K562 (cell line): ENCODE measurements at regions not wholly inside any gene's neighbourhood (a gene's known extent, or its start where the extent isn't known, plus 50 kb on each side); places are given as distances from the start of the nearest gene placed in this dataset.

ENCODE experiments used
- ETS2 ChIP-seq: IDR thresholded peaks from 2 replicates; pipeline ENCODE4 v1.6.1; 2016; ENCODE audit warnings: borderline replicate concordance, missing genetic modification characterization, mild to moderate bottlenecking, moderate library complexity, missing compliant biosample characterization; ENCODE audit not compliant: poor library complexity, severe bottlenecking
- FOXK2 ChIP-seq, 2 experiments: fragments of 450-650 bp; IDR thresholded peaks in 1 of 2; conservative IDR thresholded peaks in 1 of 2; 2 replicates each; pipeline ENCODE4 v1.6.1; 2016; ENCODE audit warnings: low read depth in 2 of 2, mild to moderate bottlenecking in 1 of 2
- IRF2 ChIP-seq: sonication (generic); formaldehyde crosslinking; IDR thresholded peaks from 2 replicates; pipeline ENCODE4 v1.8.1; 2022; ENCODE audit warnings: mild to moderate bottlenecking, missing genetic modification reagents
- KLF1 ChIP-seq: fragments of 450-650 bp; IDR thresholded peaks from 2 replicates; pipeline ENCODE4 v1.6.1; 2016; ENCODE audit warnings: missing genetic modification characterization, missing compliant biosample characterization
- LARP7 ChIP-seq: fragments of 450-650 bp; IDR thresholded peaks from 2 replicates; pipeline ENCODE4 v1.6.1; 2016
- PYGO2 ChIP-seq: fragments of 450-650 bp; IDR thresholded peaks from 2 replicates; pipeline ENCODE4 v1.6.1; 2016; ENCODE audit warnings: mild to moderate bottlenecking, missing genetic modification characterization, moderate library complexity, missing compliant biosample characterization
- ZEB2 ChIP-seq: fragments of 450-650 bp; IDR thresholded peaks from 2 replicates; pipeline ENCODE4 v1.6.1; 2016
- ZNF445 ChIP-seq: fragments of 250-450 bp; sonication (Bioruptor Pico); IDR thresholded peaks from 2 replicates; pipeline ENCODE4 v1.4.0; 2020; ENCODE audit warnings: low read depth, mild to moderate bottlenecking, moderate library complexity
- ZSCAN29 ChIP-seq: fragments of 450-650 bp; IDR thresholded peaks from 2 replicates; pipeline ENCODE4 v1.6.1; 2017
- TF ChIP-seq, protein P1 (sequence below): fragments of 250-450 bp; sonication (Bioruptor Pico); IDR thresholded peaks from 2 replicates; pipeline ENCODE4 v1.8.0; 2021; ENCODE audit warnings: moderate library complexity, mild to moderate bottlenecking, inconsistent platforms
- TF ChIP-seq, protein P2 (sequence below), 2 experiments: fragments of 450-650 bp in 1 of 2; IDR thresholded peaks; 2 replicates each; pipeline ENCODE4 v1.6.1; 2011 to 2017; ENCODE audit warnings: low read depth in 2 of 2, antibody characterized with exemption in 1 of 2, borderline replicate concordance in 1 of 2, low read length in 1 of 2, mild to moderate bottlenecking in 1 of 2, mixed read lengths in 1 of 2; ENCODE audit not compliant: control insufficient read depth in 1 of 2
- TF ChIP-seq, protein P3 (sequence below), 2 experiments: fragments of 450-650 bp; formaldehyde crosslinking in 1 of 2; IDR thresholded peaks; 2 replicates each; pipeline versions ENCODE4 v1.4.0 to v1.6.1; 2014 to 2020; ENCODE audit warnings: mild to moderate bottlenecking in 2 of 2, borderline replicate concordance in 1 of 2, low read depth in 1 of 2

DNA sequence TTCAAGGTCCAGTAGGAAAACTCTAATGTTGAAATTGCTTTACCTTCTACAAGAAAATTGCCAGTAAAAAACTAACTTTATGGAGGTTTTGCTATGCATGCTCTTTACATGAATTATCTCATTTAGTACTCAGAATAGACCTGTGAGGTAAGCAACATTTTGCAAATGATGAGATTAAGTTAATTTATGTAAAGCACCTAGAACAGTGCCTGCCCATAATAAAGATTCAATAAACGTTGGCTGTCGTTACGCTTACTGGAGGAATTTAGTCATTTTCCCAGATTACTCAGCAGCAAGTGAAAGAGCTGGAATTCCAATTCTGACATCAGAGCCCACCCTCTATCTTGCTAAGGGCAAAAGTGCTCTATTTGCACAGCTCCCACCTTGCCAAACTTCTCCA lies 69.4 kb upstream of the ARID1B start (continued):
- TF ChIP-seq FOXK2 (conservative IDR thresholded peaks at IDR 0.05 in 1 of 2, IDR thresholded peaks at IDR 0.05 in 1 of 2; ENCODE audit: low read depth in 2 of 2) (no peak), KLF1 (no peak), IRF2 (CRISPR knock-in tag) (no peak), ZSCAN29 (no peak), ZEB2 (no peak), ETS2 (no peak), ZNF445 (no peak), PYGO2 (tag) (no peak), LARP7 (no peak)
- TF ChIP-seq, protein P1, sequence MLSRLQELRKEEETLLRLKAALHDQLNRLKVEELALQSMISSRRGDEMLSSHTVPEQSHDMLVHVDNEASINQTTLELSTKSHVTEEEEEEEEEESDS = no peak
- TF ChIP-seq, protein P2, sequence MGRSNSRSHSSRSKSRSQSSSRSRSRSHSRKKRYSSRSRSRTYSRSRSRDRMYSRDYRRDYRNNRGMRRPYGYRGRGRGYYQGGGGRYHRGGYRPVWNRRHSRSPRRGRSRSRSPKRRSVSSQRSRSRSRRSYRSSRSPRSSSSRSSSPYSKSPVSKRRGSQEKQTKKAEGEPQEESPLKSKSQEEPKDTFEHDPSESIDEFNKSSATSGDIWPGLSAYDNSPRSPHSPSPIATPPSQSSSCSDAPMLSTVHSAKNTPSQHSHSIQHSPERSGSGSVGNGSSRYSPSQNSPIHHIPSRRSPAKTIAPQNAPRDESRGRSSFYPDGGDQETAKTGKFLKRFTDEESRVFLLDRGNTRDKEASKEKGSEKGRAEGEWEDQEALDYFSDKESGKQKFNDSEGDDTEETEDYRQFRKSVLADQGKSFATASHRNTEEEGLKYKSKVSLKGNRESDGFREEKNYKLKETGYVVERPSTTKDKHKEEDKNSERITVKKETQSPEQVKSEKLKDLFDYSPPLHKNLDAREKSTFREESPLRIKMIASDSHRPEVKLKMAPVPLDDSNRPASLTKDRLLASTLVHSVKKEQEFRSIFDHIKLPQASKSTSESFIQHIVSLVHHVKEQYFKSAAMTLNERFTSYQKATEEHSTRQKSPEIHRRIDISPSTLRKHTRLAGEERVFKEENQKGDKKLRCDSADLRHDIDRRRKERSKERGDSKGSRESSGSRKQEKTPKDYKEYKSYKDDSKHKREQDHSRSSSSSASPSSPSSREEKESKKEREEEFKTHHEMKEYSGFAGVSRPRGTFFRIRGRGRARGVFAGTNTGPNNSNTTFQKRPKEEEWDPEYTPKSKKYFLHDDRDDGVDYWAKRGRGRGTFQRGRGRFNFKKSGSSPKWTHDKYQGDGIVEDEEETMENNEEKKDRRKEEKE (IDR thresholded peaks at IDR 0.05; ENCODE audit: borderline replicate concordance in 1 of 2, control insufficient read depth in 1 of 2, low read depth in 2 of 2, low read length in 1 of 2) = no peak
- TF ChIP-seq, protein P3, sequence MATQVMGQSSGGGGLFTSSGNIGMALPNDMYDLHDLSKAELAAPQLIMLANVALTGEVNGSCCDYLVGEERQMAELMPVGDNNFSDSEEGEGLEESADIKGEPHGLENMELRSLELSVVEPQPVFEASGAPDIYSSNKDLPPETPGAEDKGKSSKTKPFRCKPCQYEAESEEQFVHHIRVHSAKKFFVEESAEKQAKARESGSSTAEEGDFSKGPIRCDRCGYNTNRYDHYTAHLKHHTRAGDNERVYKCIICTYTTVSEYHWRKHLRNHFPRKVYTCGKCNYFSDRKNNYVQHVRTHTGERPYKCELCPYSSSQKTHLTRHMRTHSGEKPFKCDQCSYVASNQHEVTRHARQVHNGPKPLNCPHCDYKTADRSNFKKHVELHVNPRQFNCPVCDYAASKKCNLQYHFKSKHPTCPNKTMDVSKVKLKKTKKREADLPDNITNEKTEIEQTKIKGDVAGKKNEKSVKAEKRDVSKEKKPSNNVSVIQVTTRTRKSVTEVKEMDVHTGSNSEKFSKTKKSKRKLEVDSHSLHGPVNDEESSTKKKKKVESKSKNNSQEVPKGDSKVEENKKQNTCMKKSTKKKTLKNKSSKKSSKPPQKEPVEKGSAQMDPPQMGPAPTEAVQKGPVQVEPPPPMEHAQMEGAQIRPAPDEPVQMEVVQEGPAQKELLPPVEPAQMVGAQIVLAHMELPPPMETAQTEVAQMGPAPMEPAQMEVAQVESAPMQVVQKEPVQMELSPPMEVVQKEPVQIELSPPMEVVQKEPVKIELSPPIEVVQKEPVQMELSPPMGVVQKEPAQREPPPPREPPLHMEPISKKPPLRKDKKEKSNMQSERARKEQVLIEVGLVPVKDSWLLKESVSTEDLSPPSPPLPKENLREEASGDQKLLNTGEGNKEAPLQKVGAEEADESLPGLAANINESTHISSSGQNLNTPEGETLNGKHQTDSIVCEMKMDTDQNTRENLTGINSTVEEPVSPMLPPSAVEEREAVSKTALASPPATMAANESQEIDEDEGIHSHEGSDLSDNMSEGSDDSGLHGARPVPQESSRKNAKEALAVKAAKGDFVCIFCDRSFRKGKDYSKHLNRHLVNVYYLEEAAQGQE (IDR thresholded peaks at IDR 0.05; ENCODE audit: borderline replicate concordance) = no peak
- TF ChIP-seq, protein P3 (CRISPR knock-in tag; IDR thresholded peaks at IDR 0.05; ENCODE audit: low read depth) = no peak
